HepG2 (cell line): ENCODE measurements at regions not wholly inside any gene's neighbourhood (a gene's known extent, or its start where the extent isn't known, plus 50 kb on each side); places are given as distances from the start of the nearest gene placed in this dataset.

Experiments used
- ATAC-seq: fragments of 200-7000 bp; cut with Tn5 transposase; 3 replicates; pipeline ENCODE4 v1.9.1; 2020; ENCODE audit warnings: mild to moderate bottlenecking, moderate library complexity
- BruUV-seq: library from RNA; stranded (reverse); fragments of 400-500 nt; replicated peaks from 2 replicates; lab custom pipeline; 2021; lab: Mats Ljungman, UMichigan
- CTCF ChIA-PET: fragments of 300-600 bp; formaldehyde crosslinking; extraction: SDS; loops from one replicate; lab custom pipeline; 2021; ENCODE audit warnings: low total read pairs, inconsistent platforms, low intra/inter-chr PET ratio; lab: Yijun Ruan, JAX
- POLR2A ChIA-PET: fragments of 350-600 bp; sonication (Branson Sonifier 250); formaldehyde crosslinking; loops from one replicate; lab custom pipeline; 2020; ENCODE audit warnings: antibody characterized with exemption, inconsistent platforms; lab: Yijun Ruan, JAX
- DNase-seq: peaks from one replicate; pipeline ENCODE4 v3.0.0-alpha.2; 2015; ENCODE audit warnings: low spot score
- FAIRE-seq: peaks from 3 replicates; lab custom pipeline; 2011; peaks lifted over from hg19 to GRCh38; lab: Jason Lieb, UNC
- H2AFZ ChIP-seq: one replicate; pipeline ENCODE4 v1.6.1; 2011; ENCODE audit warnings: low read length, inconsistent platforms
- H3K27ac ChIP-seq: fragments of 300-600 bp; 3 replicates; pipeline ENCODE4 v1.8.0; 2011; ENCODE audit warnings: mixed run types, mild to moderate bottlenecking, mixed read lengths, low read length, inconsistent platforms; ENCODE audit not compliant: insufficient read depth; ENCODE audit errors: extremely low read length
- H3K27me3 ChIP-seq, 2 experiments: fragments of 200-600 bp in 1 of 2; 2 replicates in 1 of 2; 3 replicates in 1 of 2; pipeline versions ENCODE4 v1.6.0 to v1.8.0; 2011; ENCODE audit warnings: low read length in 2 of 2, mild to moderate bottlenecking in 2 of 2, moderate library complexity in 2 of 2, inconsistent platforms in 1 of 2; ENCODE audit not compliant: insufficient read depth in 2 of 2, control insufficient read depth in 1 of 2
- H3K36me3 ChIP-seq, 2 experiments: fragments of 200-600 bp in 1 of 2; replicated peaks in 1 of 2; 2 replicates in 1 of 2; 3 replicates in 1 of 2; pipeline versions ENCODE4 v1.5.1 to v1.8.0; 2011; ENCODE audit warnings: low read length in 2 of 2, inconsistent platforms in 1 of 2; ENCODE audit not compliant: insufficient read depth in 2 of 2, control insufficient read depth in 1 of 2
- H3K4me1 ChIP-seq: 2 replicates; pipeline ENCODE4 v1.5.1; 2012; ENCODE audit warnings: low read length, inconsistent platforms; ENCODE audit not compliant: insufficient read depth
- H3K4me2 ChIP-seq: 2 replicates; pipeline ENCODE4 v1.6.0; 2011; ENCODE audit warnings: low read depth, low read length, inconsistent platforms
- H3K4me3 ChIP-seq, 3 experiments: fragments of 200-600 bp in 1 of 3; sonication (generic), shearing (Covaris generic) in 1 of 3; replicated peaks in 1 of 3; 2 replicates each; pipeline ENCODE4 v1.5.1; 2011 to 2016; ENCODE audit warnings: low read length in 3 of 3, inconsistent platforms in 2 of 3, low read depth in 2 of 3, mild to moderate bottlenecking in 2 of 3, control low read depth in 1 of 3, mixed read lengths in 1 of 3; ENCODE audit not compliant: insufficient read depth in 1 of 3
- H3K79me2 ChIP-seq: one replicate; pipeline ENCODE4 v1.6.1; 2011; ENCODE audit warnings: low read length, inconsistent platforms; ENCODE audit not compliant: insufficient read depth
- H3K9ac ChIP-seq: 2 replicates; pipeline ENCODE4 v1.6.0; 2011; ENCODE audit warnings: mild to moderate bottlenecking, low read depth, low read length, inconsistent platforms; ENCODE audit not compliant: insufficient read depth
- H3K9me3 ChIP-seq: 2 replicates; pipeline ENCODE4 v1.5.1; 2012; ENCODE audit warnings: mild to moderate bottlenecking, low read length
- H4K20me1 ChIP-seq: 2 replicates; pipeline ENCODE4 v1.6.0; 2011; ENCODE audit warnings: inconsistent platforms, mild to moderate bottlenecking, low read length, moderate library complexity; ENCODE audit not compliant: insufficient read depth
- CREB1 ChIP-seq, 2 experiments: fragments of 450-650 bp in 1 of 2; IDR thresholded peaks; 2 replicates each; pipeline ENCODE4 v1.6.1; 2016 to 2017; ENCODE audit warnings: control low read depth in 1 of 2, mild to moderate bottlenecking in 1 of 2, missing compliant biosample characterization in 1 of 2, missing genetic modification characterization in 1 of 2
- DRAP1 ChIP-seq: IDR thresholded peaks from 2 replicates; pipeline ENCODE4 v1.6.1; 2016; ENCODE audit warnings: missing genetic modification reagents, missing compliant biosample characterization
- GLI4 ChIP-seq: sonication (generic); formaldehyde crosslinking; IDR thresholded peaks from 2 replicates; pipeline ENCODE4 v1.5.1; 2020; ENCODE audit warnings: missing genetic modification reagents, mild to moderate bottlenecking, moderate library complexity, borderline replicate concordance
- HHEX ChIP-seq: IDR thresholded peaks from 2 replicates; pipeline ENCODE4 v1.6.1; 2016; ENCODE audit warnings: control low read depth
- HNF1A ChIP-seq, 2 experiments: sonication (generic) in 1 of 2; formaldehyde crosslinking in 1 of 2; IDR thresholded peaks; 2 replicates each; pipeline versions ENCODE4 v1.4.0 to v1.6.1; 2016 to 2020; ENCODE audit warnings: borderline replicate concordance in 1 of 2, low read depth in 1 of 2, mild to moderate bottlenecking in 1 of 2, missing genetic modification reagents in 1 of 2
- MLLT10 ChIP-seq: sonication (generic); formaldehyde crosslinking; IDR thresholded peaks from 2 replicates; pipeline ENCODE4 v1.4.0; 2020; ENCODE audit warnings: missing genetic modification reagents
- NFE2 ChIP-seq: sonication (generic); formaldehyde crosslinking; IDR thresholded peaks from 2 replicates; pipeline ENCODE4 v1.4.0; 2020; ENCODE audit warnings: missing genetic modification reagents
- TCF7 ChIP-seq: sonication (generic); IDR thresholded peaks from 2 replicates; pipeline ENCODE4 v1.6.1; 2016; ENCODE audit warnings: antibody characterized with exemption, low read depth
- ZBTB7A ChIP-seq: sonication (generic); formaldehyde crosslinking; IDR thresholded peaks from 2 replicates; pipeline ENCODE4 v1.8.0; 2022; ENCODE audit warnings: mild to moderate bottlenecking, missing genetic modification reagents
- ZNF251 ChIP-seq: sonication (generic); formaldehyde crosslinking; IDR thresholded peaks from 2 replicates; pipeline ENCODE4 v1.9.0; 2021; ENCODE audit warnings: mild to moderate bottlenecking, missing genetic modification reagents
- ZNF264 ChIP-seq: sonication (generic); formaldehyde crosslinking; IDR thresholded peaks from 2 replicates; pipeline ENCODE4 v1.4.0; 2020; ENCODE audit warnings: missing genetic modification reagents
- ZNF296 ChIP-seq: sonication (generic); formaldehyde crosslinking; conservative IDR thresholded peaks from 2 replicates; pipeline ENCODE4 v1.5.0; 2020; ENCODE audit warnings: mild to moderate bottlenecking, missing genetic modification reagents
- ZNF660 ChIP-seq: sonication (generic); formaldehyde crosslinking; IDR thresholded peaks from 2 replicates; pipeline ENCODE4 v1.5.1; 2020; ENCODE audit warnings: mild to moderate bottlenecking, low read depth, missing genetic modification reagents, borderline replicate concordance
- ZNF761 ChIP-seq: sonication (generic); formaldehyde crosslinking; conservative IDR thresholded peaks from 2 replicates; pipeline ENCODE4 v1.4.0; 2020; ENCODE audit warnings: mild to moderate bottlenecking, missing genetic modification reagents
- WGBS: methylation state at CpG from one replicate; pipeline ENCODE4 v1.1.6; 2017; ENCODE audit warnings: low lambda C conversion rate; 5-methylcytosine and 5-hydroxymethylcytosine counted together
- in situ Hi-C: cut with HindIII; loops from 2 replicates; pipeline ENCODE4 v1.10.0; 2017; ENCODE audit warnings: low pct_unique_long_range_greater_than_20kb; ENCODE audit not compliant: extremely low pct_ligation_motif_present
- intact Hi-C: fragments of 100-400 bp; cut with micrococcal nuclease; formaldehyde crosslinking; loops from one replicate; pipeline ENCODE4 v1.10.0; 2022; ENCODE audit not compliant: unreplicated experiment

- no peaks in the 10 kb centered on the region for H4K20me1 ChIP-seq
- 3% methylated on average over 3 of the region's 3 CpGs for WGBS
- H3K27ac ChIP-seq: no peak overlapping the region
- no peaks in the 10 kb centered on the region for H3K27me3 ChIP-seq
- POLR2A ChIA-PET: no interaction called here
- no peak for DNase-seq
- H3K4me3 ChIP-seq: no peak overlapping the region
- H3K79me2 ChIP-seq: no peaks in the 10 kb centered on the region
- no peak for FAIRE-seq
- no peak overlapping the region for H3K9ac ChIP-seq
- peaks cover 77% of the 10 kb centered on the region for H3K9me3 ChIP-seq
- CTCF ChIA-PET: no interaction called here
- no peak overlapping the region for H2AFZ ChIP-seq
- no peak overlapping the region for H3K4me2 ChIP-seq
- TF ChIP-seq ZBTB7A (CRISPR knock-in tag): no peak
- no peak for TF ChIP-seq ZNF761
- no peak for TF ChIP-seq ZNF296 (CRISPR knock-in tag)
- TF ChIP-seq ZNF264 (CRISPR knock-in tag): no peak
- no peak for TF ChIP-seq ZNF251 (CRISPR knock-in tag)
- TF ChIP-seq ZNF660 (CRISPR knock-in tag): no peak
- TF ChIP-seq HHEX (CRISPR knock-in tag): no peak
- no peak for TF ChIP-seq MLLT10 (CRISPR knock-in tag)
- TF ChIP-seq HNF1A (IDR thresholded peaks at IDR 0.05; ENCODE audit: low read depth): no peak
- no peak for TF ChIP-seq HNF1A (CRISPR knock-in tag; IDR thresholded peaks at IDR 0.05; ENCODE audit: borderline replicate concordance)
- TF ChIP-seq NFE2: no peak
- no peak for TF ChIP-seq DRAP1 (CRISPR knock-in tag)
- TF ChIP-seq TCF7: no peak
- TF ChIP-seq GLI4 (CRISPR knock-in tag): no peak
- no peak for TF ChIP-seq CREB1 (IDR thresholded peaks at IDR 0.05)
- no peak for TF ChIP-seq CREB1 (CRISPR knock-in tag; IDR thresholded peaks at IDR 0.05)
- no peaks in the 10 kb centered on the region for H3K36me3 ChIP-seq
- intact Hi-C loops (no loop called here), in situ Hi-C loops (no loop called here)
- ATAC-seq: no peak
- H3K4me1 ChIP-seq: no peaks in the 10 kb centered on the region
- no TSS peak for BruUV-seq
These were observed 838.6 kb downstream of the RPS29 start for GRCh38 chr14:48747561-48748089.
